SJSA1 (cell line): ENCODE measurements at regions not wholly inside any gene's neighbourhood (a gene's known extent, or its start where the extent isn't known, plus 50 kb on each side); places are given as distances from the start of the nearest gene placed in this dataset.

Source experiments
- DNase-seq, 2 experiments: peaks; one replicate each; pipeline ENCODE4 v3.0.0-alpha.2; 2015 to 2020; ENCODE audit warnings: low spot score in 2 of 2, low read depth in 1 of 2
- H3K27ac ChIP-seq: fragments of 250-450 bp; sonication (Bioruptor Pico); 2 replicates; pipeline ENCODE4 v1.5.1; 2020; ENCODE audit warnings: mild to moderate bottlenecking, moderate library complexity
- H3K27me3 ChIP-seq: fragments of 250-450 bp; sonication (Bioruptor Pico); replicated peaks from 2 replicates; pipeline ENCODE4 v1.5.1; 2020; ENCODE audit warnings: mild to moderate bottlenecking, moderate library complexity
- H3K36me3 ChIP-seq: fragments of 250-450 bp; sonication (Bioruptor Pico); 2 replicates; pipeline ENCODE4 v1.5.1; 2020; ENCODE audit warnings: mild to moderate bottlenecking
- H3K4me1 ChIP-seq: fragments of 250-450 bp; sonication (Bioruptor Pico); replicated peaks from 2 replicates; pipeline ENCODE4 v1.6.1; 2021; ENCODE audit warnings: mild to moderate bottlenecking
- H3K4me3 ChIP-seq: fragments of 250-450 bp; sonication (Bioruptor Pico); 2 replicates; pipeline ENCODE4 v1.5.1; 2020; ENCODE audit warnings: mild to moderate bottlenecking
- H3K9me3 ChIP-seq: fragments of 250-450 bp; sonication (Bioruptor Pico); replicated peaks from 2 replicates; pipeline ENCODE4 v1.5.1; 2020; ENCODE audit warnings: mild to moderate bottlenecking

DNA sequence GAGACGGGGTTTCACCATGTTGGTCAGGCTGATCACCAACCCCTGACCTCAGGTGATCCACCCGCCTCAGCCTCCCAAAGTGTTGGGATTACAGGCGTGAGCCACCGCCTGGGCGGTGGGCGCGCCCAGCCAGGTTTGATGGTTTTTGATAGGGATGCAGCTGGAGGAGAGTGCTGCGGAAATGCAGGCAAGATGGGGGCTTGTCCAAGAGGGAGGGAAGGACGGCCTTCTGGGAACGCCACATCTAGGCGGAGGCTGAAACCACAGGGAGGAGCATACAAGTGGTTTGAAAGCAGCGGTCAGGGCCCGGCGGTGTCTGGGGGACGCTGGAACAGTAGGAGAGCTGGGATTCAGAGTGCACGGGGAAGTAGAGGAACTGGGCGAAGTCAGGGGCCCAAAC, 134.6 kb downstream of the VRK1 start:
- no peaks in the 10 kb centered on the region for H3K36me3 ChIP-seq
- no peaks in the 10 kb centered on the region for H3K4me1 ChIP-seq
- no peak for DNase-seq
- H3K4me3 ChIP-seq, result no peak overlapping the region
- H3K27ac ChIP-seq, result no peak overlapping the region
- no peaks in the 10 kb centered on the region for H3K27me3 ChIP-seq
- H3K9me3 ChIP-seq, result no peaks in the 10 kb centered on the region

DNA sequence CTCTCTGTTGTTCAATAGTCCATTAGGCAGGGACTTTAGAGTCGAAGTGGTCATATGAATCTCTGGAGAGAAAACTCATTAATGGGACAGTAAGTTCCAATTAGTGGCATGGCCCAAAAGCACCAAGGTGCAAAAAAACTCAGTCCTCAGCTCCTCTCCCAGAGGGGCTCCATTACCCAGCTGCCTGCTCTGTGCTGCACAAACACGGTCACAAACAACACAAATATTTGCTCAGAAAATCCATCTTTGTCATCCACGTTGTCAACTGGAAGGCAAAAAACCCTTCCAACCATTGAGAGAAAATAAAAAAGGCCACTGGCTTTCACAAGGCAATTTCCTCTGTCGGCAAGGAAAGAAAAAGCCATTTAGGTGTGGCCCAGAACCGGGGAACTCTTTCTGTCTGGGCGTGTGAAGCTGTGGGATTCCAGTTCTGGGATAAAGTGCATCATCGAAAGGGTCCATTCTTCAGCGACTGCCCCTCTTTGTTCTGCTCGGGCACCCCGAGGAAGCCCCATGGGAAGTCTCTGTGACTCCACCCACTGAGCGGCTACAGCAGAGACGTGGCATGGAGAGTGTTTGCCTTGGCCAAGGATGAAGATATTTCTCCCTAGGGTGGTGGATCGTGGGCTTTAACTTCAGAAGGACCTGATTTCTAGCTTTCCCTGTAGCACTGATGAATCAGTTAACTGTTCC, 137.6 kb downstream of the VRK1 start:
- H3K9me3 ChIP-seq, result no peaks in the 10 kb centered on the region
- no peak overlapping the region for H3K4me3 ChIP-seq
- H3K27me3 ChIP-seq, result no peaks in the 10 kb centered on the region
- no peak overlapping the region for H3K27ac ChIP-seq
- no peak for DNase-seq
- H3K36me3 ChIP-seq, result no peaks in the 10 kb centered on the region
- no peaks in the 10 kb centered on the region for H3K4me1 ChIP-seq

DNA sequence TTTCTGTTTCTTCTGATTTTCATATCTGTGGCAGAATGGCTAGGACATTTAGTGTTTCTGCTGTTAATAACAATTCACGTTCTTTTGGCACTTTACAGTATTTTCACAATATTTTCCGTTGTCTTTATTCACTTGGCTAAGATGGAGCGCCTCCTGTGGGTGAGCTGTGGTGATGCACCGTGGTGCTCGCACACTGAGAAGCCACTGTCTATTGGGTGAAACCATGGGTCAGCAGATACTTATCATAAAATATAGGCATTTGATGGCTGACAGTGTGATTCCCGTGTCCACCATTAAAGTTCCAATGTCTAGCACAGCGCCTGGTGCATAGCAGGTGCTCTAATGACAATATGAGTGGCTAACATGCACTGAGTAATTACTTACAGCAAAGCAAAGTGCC, 141.8 kb downstream of the VRK1 start:
- Histone ChIP-seq H3K9me3 (no peaks in the 10 kb centered on the region), H3K27ac (no peak overlapping the region), H3K4me1 (no peaks in the 10 kb centered on the region), H3K36me3 (no peaks in the 10 kb centered on the region), H3K27me3 (no peaks in the 10 kb centered on the region), H3K4me3 (no peak overlapping the region)
- DNase-seq, result no peak

- no peak overlapping the region for H3K27ac ChIP-seq
- H3K4me3 ChIP-seq, result no peak overlapping the region
- H3K27me3 ChIP-seq, result no peaks in the 10 kb centered on the region
- no peak for DNase-seq
- H3K9me3 ChIP-seq, result no peaks in the 10 kb centered on the region
- H3K4me1 ChIP-seq, result no peaks in the 10 kb centered on the region
- H3K36me3 ChIP-seq, result no peaks in the 10 kb centered on the region
These were observed 142.8 kb downstream of the VRK1 start for GRCh38 chr14:96940009-96940408.

DNA sequence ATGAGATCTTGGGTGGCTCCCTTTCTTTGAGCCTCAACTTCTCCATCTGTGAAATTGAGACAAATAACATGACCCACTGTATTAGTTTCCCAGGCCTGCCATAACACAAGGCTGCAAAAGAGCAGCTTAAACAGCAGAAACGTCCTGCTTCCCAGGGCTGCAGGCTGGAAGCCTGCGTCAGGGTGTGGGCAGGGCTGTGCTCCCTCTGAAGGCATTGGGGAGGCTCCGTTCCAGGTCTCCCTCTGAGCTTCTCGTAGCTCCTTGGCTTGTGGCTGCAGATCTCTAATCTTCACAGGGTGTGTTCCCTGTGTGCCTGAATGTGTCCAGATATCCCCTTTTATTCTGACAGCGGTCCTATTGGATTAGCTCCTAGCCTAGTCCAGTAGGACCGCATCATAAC, 147.1 kb downstream of the VRK1 start:
- no peak overlapping the region for H3K4me3 ChIP-seq
- H3K36me3 ChIP-seq, result no peaks in the 10 kb centered on the region
- H3K27me3 ChIP-seq, result no peaks in the 10 kb centered on the region
- H3K27ac ChIP-seq, result no peak overlapping the region
- H3K4me1 ChIP-seq, result no peaks in the 10 kb centered on the region
- DNase-seq, result no peak
- H3K9me3 ChIP-seq, result no peaks in the 10 kb centered on the region

GRCh38 chr14:96945721-96946120, 148.5 kb downstream of the VRK1 start:
- H3K4me1 ChIP-seq, result no peaks in the 10 kb centered on the region
- DNase-seq, result no peak

DNA sequence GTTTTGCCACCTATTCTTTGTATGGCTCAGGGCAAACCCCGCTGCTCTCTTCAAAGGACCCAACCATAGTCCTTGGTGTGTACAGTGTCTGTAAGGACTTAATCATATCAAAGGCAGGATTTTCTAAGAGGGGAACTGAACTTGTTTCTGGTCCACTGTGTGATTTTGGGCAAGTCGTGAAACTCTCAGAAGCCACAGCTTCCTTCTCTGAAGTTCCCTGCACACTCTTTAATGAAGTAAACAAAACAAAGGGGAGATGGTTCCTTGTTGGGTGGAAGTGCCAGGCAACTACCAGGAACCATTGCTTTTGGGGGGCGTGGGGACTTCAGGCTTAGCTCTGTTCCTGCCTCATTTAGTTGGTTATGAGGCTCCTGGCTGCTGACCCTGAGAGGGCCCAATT, 152.4 kb downstream of the VRK1 start:
- H3K4me3 ChIP-seq, result no peak overlapping the region
- no peak for DNase-seq
- H3K27ac ChIP-seq, result no peak overlapping the region
- no peaks in the 10 kb centered on the region for H3K4me1 ChIP-seq
- H3K27me3 ChIP-seq, result no peaks in the 10 kb centered on the region
- H3K9me3 ChIP-seq, result no peaks in the 10 kb centered on the region
- H3K36me3 ChIP-seq, result no peaks in the 10 kb centered on the region

More at GRCh38 chr14:96945721-96946120, 148.5 kb downstream of the VRK1 start:
- no peaks in the 10 kb centered on the region for H3K9me3 ChIP-seq
- no peak overlapping the region for H3K27ac ChIP-seq
- no peak overlapping the region for H3K4me3 ChIP-seq
- H3K36me3 ChIP-seq, result no peaks in the 10 kb centered on the region
- H3K27me3 ChIP-seq, result no peaks in the 10 kb centered on the region

DNA sequence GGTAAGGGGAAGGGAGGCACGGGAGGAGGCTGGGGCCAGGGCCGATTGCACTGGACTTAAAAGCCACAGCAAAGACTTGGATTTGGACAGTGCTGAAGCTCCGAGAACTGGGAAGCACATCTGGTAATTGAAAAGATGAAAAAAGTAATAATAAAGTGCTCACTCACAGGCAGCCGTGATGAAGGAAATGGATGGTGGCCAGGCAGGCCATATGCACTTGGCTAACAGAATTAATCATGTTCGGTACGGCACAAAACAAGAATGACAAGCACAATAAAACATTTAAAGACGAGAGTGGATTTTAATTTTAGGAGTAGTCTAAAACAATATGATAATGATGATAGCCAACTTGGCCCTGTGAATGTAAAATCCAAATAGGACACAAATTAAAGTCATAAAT, 154.3 kb downstream of the VRK1 start:
- no peak overlapping the region for H3K4me3 ChIP-seq
- no peak overlapping the region for H3K27ac ChIP-seq
- no peak for DNase-seq
- no peaks in the 10 kb centered on the region for H3K27me3 ChIP-seq
- no peaks in the 10 kb centered on the region for H3K4me1 ChIP-seq
- H3K9me3 ChIP-seq, result no peaks in the 10 kb centered on the region
- H3K36me3 ChIP-seq, result no peaks in the 10 kb centered on the region

GRCh38 chr14:96953087-96953874, 156.1 kb downstream of the VRK1 start:
- Histone ChIP-seq H3K36me3 (no peaks in the 10 kb centered on the region), H3K27me3 (no peaks in the 10 kb centered on the region), H3K4me1 (no peaks in the 10 kb centered on the region), H3K27ac (no peak overlapping the region), H3K4me3 (no peak overlapping the region), H3K9me3 (no peaks in the 10 kb centered on the region)
- DNase-seq, result no peak

GRCh38 chr14:96953875-96954185, 156.6 kb downstream of the VRK1 start:
- no peak for DNase-seq
- Histone ChIP-seq H3K4me3 (no peak overlapping the region), H3K27me3 (no peaks in the 10 kb centered on the region), H3K4me1 (no peaks in the 10 kb centered on the region), H3K36me3 (no peaks in the 10 kb centered on the region), H3K27ac (no peak overlapping the region), H3K9me3 (no peaks in the 10 kb centered on the region)

GRCh38 chr14:96956464-96957239, 159.5 kb downstream of the VRK1 start:
- H3K27me3 ChIP-seq, result no peaks in the 10 kb centered on the region
- no peak overlapping the region for H3K27ac ChIP-seq
- H3K4me1 ChIP-seq, result no peaks in the 10 kb centered on the region
- H3K36me3 ChIP-seq, result no peaks in the 10 kb centered on the region
- no peak overlapping the region for H3K4me3 ChIP-seq
- no peaks in the 10 kb centered on the region for H3K9me3 ChIP-seq
- DNase-seq, result no peak

DNA sequence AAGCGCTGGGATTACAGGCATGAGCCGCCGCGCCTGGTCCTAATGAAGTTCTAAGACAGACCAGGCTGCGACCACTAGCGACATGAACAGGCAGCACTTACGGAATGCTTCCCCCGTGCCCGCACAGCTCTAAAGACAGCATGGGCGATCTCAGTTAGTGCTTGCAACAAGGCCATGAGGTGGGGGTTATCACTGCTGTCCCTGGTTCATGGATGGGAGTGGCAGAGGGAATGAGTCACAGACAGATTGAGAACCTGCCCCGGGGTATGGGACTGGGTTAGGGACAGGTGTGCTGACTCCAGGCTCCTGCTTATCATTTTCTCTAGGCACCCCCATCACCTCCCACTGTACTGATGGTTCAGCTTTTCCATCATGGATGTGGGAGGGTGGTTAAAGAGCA, 160.9 kb downstream of the VRK1 start:
- H3K36me3 ChIP-seq, result no peaks in the 10 kb centered on the region
- no peaks in the 10 kb centered on the region for H3K9me3 ChIP-seq
- no peak overlapping the region for H3K4me3 ChIP-seq
- H3K27me3 ChIP-seq, result no peaks in the 10 kb centered on the region
- H3K4me1 ChIP-seq, result no peaks in the 10 kb centered on the region
- no peak overlapping the region for H3K27ac ChIP-seq
- no peak for DNase-seq

GRCh38 chr14:96959992-96960391, 162.8 kb downstream of the VRK1 start:
- no peak for DNase-seq

GRCh38 chr14:96960598-96961116, 163.5 kb downstream of the VRK1 start:
- H3K4me1 ChIP-seq, result no peaks in the 10 kb centered on the region
- no peaks in the 10 kb centered on the region for H3K9me3 ChIP-seq
- H3K27me3 ChIP-seq, result no peaks in the 10 kb centered on the region
- no peak for DNase-seq
- no peaks in the 10 kb centered on the region for H3K36me3 ChIP-seq
- H3K4me3 ChIP-seq, result no peak overlapping the region
- H3K27ac ChIP-seq, result no peak overlapping the region

More at GRCh38 chr14:96959992-96960391, 162.8 kb downstream of the VRK1 start:
- H3K27me3 ChIP-seq, result no peaks in the 10 kb centered on the region
- no peak overlapping the region for H3K4me3 ChIP-seq
- H3K27ac ChIP-seq, result no peak overlapping the region
- H3K4me1 ChIP-seq, result no peaks in the 10 kb centered on the region
- no peaks in the 10 kb centered on the region for H3K9me3 ChIP-seq
- no peaks in the 10 kb centered on the region for H3K36me3 ChIP-seq
